HG02938 (cell line): ENCODE measurements at regions not wholly inside any gene's neighbourhood (a gene's known extent, or its start where the extent isn't known, plus 50 kb on each side); places are given as distances from the start of the nearest gene placed in this dataset.
A peak's percentile ranks its signal among the peaks of the same experiment; 100 is the strongest.
"Not testable (repeated sequence)": the region's sequence is repeated elsewhere in the genome, so short reads cannot be mapped to it uniquely, and the experiment has no call there.

Experiments used
- ATAC-seq: cut with Tn5 transposase; IDR thresholded peaks from one replicate; pipeline ENCODE4 v1.9.1; 2021; ENCODE audit warnings: mild to moderate bottlenecking, moderate library complexity; ENCODE audit not compliant: unreplicated experiment

GRCh38 chr5:104512063-104512825 is 949.7 kb upstream of the NUDT12 start:
- ATAC-seq = no peak

GRCh38 chr5:104498281-104498680 is 935.7 kb upstream of the NUDT12 start:
- no peak for ATAC-seq

- ATAC-seq = no peak
These were observed 931.5 kb upstream of the NUDT12 start for GRCh38 chr5:104494083-104494482.

- no peak for ATAC-seq
These were observed 910.2 kb upstream of the NUDT12 start for GRCh38 chr5:104472811-104473210.

- no peak for ATAC-seq
These were observed 893.5 kb upstream of the NUDT12 start for GRCh38 chr5:104456122-104456521.

- no peak for ATAC-seq
These were observed 890.0 kb upstream of the NUDT12 start for GRCh38 chr5:104452550-104452949.

- ATAC-seq = not testable (repeated sequence)
These were observed 889.3 kb upstream of the NUDT12 start for GRCh38 chr5:104451911-104452310.

- no peak for ATAC-seq
These were observed 882.1 kb upstream of the NUDT12 start for GRCh38 chr5:104444656-104445055.

- ATAC-seq = no peak
These were observed 881.1 kb upstream of the NUDT12 start for GRCh38 chr5:104443706-104444105.

GRCh38 chr5:104431981-104432380 is 869.4 kb upstream of the NUDT12 start:
- no peak for ATAC-seq

- ATAC-seq = no peak
These were observed 868.5 kb upstream of the NUDT12 start for GRCh38 chr5:104431002-104431620.

GRCh38 chr5:104429911-104430310 is 867.3 kb upstream of the NUDT12 start:
- no peak for ATAC-seq

GRCh38 chr5:104421431-104421830 is 858.8 kb upstream of the NUDT12 start:
- no peak for ATAC-seq

GRCh38 chr5:104418056-104418455 is 855.5 kb upstream of the NUDT12 start:
- no peak for ATAC-seq

GRCh38 chr5:104412649-104413240 is 850.2 kb upstream of the NUDT12 start:
- ATAC-seq = peak; percentile 49

- ATAC-seq = no peak
These were observed 838.4 kb upstream of the NUDT12 start for GRCh38 chr5:104400941-104401340.

- no peak for ATAC-seq
These were observed 823.3 kb upstream of the NUDT12 start for GRCh38 chr5:104385906-104386305.

GRCh38 chr5:104375345-104375744 is 812.8 kb upstream of the NUDT12 start:
- ATAC-seq = no peak

GRCh38 chr5:104372796-104373195 is 810.2 kb upstream of the NUDT12 start:
- ATAC-seq = no peak

GRCh38 chr5:104372376-104372775 is 809.8 kb upstream of the NUDT12 start:
- no peak for ATAC-seq

- ATAC-seq = no peak
These were observed 807.9 kb upstream of the NUDT12 start for GRCh38 chr5:104370523-104370922.

- no peak for ATAC-seq
These were observed 805.4 kb upstream of the NUDT12 start for GRCh38 chr5:104367978-104368377.
